ENCODE measurements at regions not wholly inside any gene's neighbourhood (a gene's known extent, or its start where the extent isn't known, plus 50 kb on each side); places are given as distances from the start of the nearest gene placed in this dataset.

DNA sequence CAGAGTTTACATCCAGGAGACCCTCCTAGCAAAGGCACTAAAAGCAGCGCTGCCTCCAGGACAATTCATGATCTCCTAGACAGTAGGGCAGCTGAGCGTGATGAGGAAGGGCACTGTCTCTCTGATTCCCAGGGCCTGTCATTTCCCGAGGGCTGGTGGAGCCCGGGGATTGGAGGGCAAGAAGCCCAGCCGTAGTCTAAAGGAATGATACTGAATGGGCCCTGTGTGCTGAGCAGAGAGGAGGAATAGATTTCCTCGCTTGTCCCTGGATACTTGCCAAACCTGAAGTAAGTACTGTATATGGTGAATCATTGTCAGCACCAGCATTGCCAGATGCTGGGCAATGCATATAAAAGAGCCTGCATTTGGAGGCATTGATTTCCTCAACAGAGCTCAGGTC lies 88.0 kb upstream of the SLITRK2 start:
- TF ChIP-seq EZH2 (IDR thresholded peaks at IDR 0.05), result no peak
- no peak for TF ChIP-seq POLR2AphosphoS5 (IDR thresholded peaks at IDR 0.05; ENCODE audit: borderline replicate concordance, low read depth, low read length)
- no peak for TF ChIP-seq FOXP2 (optimal IDR thresholded peaks at IDR 0.05; ENCODE audit: control extremely low read depth, extremely low read length, insufficient read depth)
